Effector memory CD8-positive, alpha-beta T cell (primary cell): ENCODE measurements at regions not wholly inside any gene's neighbourhood (a gene's known extent, or its start where the extent isn't known, plus 50 kb on each side); places are given as distances from the start of the nearest gene placed in this dataset.

ENCODE experiments used
- ATAC-seq: fragments of 150-1000 bp; cut with Tn5 transposase; replicated peaks from 2 replicates; pipeline ENCODE4 v1.10.0; 2021; ENCODE audit warnings: mild to moderate bottlenecking, moderate library complexity
- DNase-seq, 3 experiments: peaks; one replicate each; pipeline ENCODE4 v3.0.0; 2021
- H3K27ac Mint-ChIP-seq, 2 donors: one replicate each; pipeline ENCODE4 v1.8.0; 2022; ENCODE audit warnings: mild to moderate bottlenecking in 2 of 2, mixed read lengths in 2 of 2, moderate library complexity in 2 of 2
- H3K27me3 Mint-ChIP-seq, 2 donors: one replicate each; pipeline ENCODE4 v1.8.0; 2022; ENCODE audit warnings: mixed read lengths in 2 of 2
- H3K36me3 Mint-ChIP-seq: one replicate; pipeline ENCODE4 v1.8.0; 2022; ENCODE audit warnings: mild to moderate bottlenecking, moderate library complexity, mixed read lengths; ENCODE audit not compliant: insufficient read depth
- H3K4me1 Mint-ChIP-seq, 2 donors: one replicate each; pipeline ENCODE4 v1.8.0; 2022; ENCODE audit warnings: low read depth in 2 of 2, mixed read lengths in 2 of 2
- H3K4me3 Mint-ChIP-seq, 2 donors: one replicate each; pipeline ENCODE4 v1.8.0; 2022; ENCODE audit warnings: mild to moderate bottlenecking in 2 of 2, mixed read lengths in 2 of 2, moderate library complexity in 2 of 2
- H3K9me3 Mint-ChIP-seq, 2 donors: one replicate each; pipeline ENCODE4 v1.8.0; 2022; ENCODE audit warnings: mixed read lengths in 2 of 2

DNA sequence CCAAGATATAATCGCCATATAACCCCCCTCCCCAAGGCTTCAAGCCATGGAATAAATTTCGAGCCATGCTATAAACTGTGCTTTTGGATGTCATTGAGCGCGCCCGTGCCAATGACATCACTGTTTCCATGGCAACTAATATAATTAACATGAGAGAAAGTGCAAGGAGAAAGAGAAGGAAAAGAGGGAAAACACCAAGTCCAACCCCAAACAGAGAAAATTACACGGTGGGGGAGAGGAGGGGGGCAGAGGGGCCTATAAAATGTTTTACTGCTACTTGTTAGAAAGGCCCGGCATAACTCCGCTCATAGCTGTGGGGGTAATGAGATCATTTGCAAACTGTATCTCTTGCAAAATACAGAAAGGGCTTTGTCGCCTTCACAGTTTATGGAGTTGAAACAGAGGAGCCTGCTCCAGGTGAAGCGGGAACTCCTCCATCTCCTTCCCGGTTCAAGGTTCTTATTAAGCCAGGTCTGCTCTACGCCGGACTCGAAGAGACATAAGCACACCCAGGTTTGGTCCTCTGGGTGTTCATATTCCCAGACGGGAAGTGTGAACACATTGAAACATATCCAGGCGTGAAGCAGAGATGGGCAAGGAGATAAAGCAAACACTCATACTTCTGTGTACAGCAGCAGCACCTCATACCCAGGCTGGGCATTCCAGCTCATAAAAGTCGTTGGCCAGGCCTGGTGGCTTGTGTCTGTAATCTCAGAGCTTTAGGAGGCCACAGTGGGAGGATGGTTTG lies 99.1 kb upstream of the MAP1LC3B2 start:
- H3K27me3 Mint-ChIP-seq = peaks cover 28 to 47% of the 10 kb centered on the region in 2 donors

DNA sequence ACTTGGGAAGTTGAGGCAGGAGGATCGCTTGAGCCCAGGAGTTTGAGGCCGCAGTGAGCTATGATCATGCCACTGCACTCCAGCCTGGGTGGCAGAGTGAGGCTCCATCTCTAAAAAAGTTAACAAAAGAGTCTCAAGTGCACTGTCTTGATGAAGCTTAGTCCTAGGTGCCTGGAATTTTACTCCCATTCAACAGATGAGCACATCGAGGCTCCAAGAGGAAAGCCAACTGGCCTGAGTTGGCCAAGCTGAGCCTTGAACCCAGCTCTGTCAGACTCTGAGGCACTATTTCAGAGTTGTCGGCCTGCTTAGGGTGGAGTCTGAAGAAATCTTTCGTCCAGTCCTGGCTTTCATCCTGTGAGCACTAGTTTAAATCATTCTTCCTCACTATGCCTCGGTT lies 98.1 kb upstream of the MAP1LC3B2 start:
- H3K4me1 Mint-ChIP-seq = no peaks in the 10 kb centered on the region
- no peak for ATAC-seq
- no peaks in the 10 kb centered on the region for H3K36me3 Mint-ChIP-seq
- no peak for DNase-seq
- no peak overlapping the region for H3K4me3 Mint-ChIP-seq
- peaks cover 28 to 42% of the 10 kb centered on the region in 2 donors for H3K27me3 Mint-ChIP-seq
- H3K27ac Mint-ChIP-seq = no peak overlapping the region
- H3K9me3 Mint-ChIP-seq = no peaks in the 10 kb centered on the region

More for the DNA sequence above, 99.1 kb upstream of the MAP1LC3B2 start:
- Mint-ChIP-seq H3K9me3 (no peaks in the 10 kb centered on the region), H3K27ac (no peak overlapping the region), H3K36me3 (no peaks in the 10 kb centered on the region), H3K4me3 (no peak overlapping the region), H3K4me1 (no peaks in the 10 kb centered on the region)
- no peak for ATAC-seq
- DNase-seq = no peak

GRCh38 chr12:116463366-116463765 lies 95.8 kb upstream of the MAP1LC3B2 start:
- ATAC-seq (no peak), DNase-seq (no peak)
- Mint-ChIP-seq H3K9me3 (no peaks in the 10 kb centered on the region), H3K4me3 (no peak overlapping the region), H3K4me1 (no peaks in the 10 kb centered on the region), H3K36me3 (no peaks in the 10 kb centered on the region), H3K27ac (no peak overlapping the region), H3K27me3 (peaks cover 10 to 20% of the 10 kb centered on the region in 2 donors)

DNA sequence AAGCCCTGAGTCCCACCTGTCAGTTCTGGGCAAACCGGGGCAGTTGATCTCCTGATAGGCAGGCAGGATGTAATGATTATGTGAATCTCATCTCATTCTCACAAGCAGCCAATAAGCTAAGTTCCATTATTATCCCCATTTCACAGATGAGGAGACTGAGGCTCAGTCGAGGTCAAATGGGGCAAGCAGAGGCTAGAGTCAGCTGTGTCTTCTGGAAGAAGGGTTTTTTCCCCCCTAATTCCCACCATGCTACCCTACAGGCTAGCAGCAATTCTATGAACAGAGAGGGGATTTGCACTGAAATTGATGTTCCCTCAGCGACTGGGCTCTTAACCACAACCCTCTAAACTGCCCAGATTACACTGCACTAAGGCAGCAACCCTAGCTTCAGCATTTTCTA lies 93.8 kb upstream of the MAP1LC3B2 start:
- H3K4me1 Mint-ChIP-seq = no peaks in the 10 kb centered on the region
- no peak for ATAC-seq
- H3K36me3 Mint-ChIP-seq = no peaks in the 10 kb centered on the region
- DNase-seq = no peak
- H3K27ac Mint-ChIP-seq = no peak overlapping the region
- peaks cover under 1 to 1% of the 10 kb centered on the region in 2 donors for H3K27me3 Mint-ChIP-seq
- H3K9me3 Mint-ChIP-seq = no peaks in the 10 kb centered on the region
- no peak overlapping the region for H3K4me3 Mint-ChIP-seq

GRCh38 chr12:116465856-116466255 lies 93.3 kb upstream of the MAP1LC3B2 start:
- DNase-seq (no peak), ATAC-seq (no peak)
- Mint-ChIP-seq H3K36me3 (no peaks in the 10 kb centered on the region), H3K27me3 (no peaks in the 10 kb centered on the region), H3K9me3 (no peaks in the 10 kb centered on the region), H3K27ac (no peak overlapping the region), H3K4me1 (no peaks in the 10 kb centered on the region), H3K4me3 (no peak overlapping the region)

GRCh38 chr12:116466536-116466935 lies 92.6 kb upstream of the MAP1LC3B2 start:
- Mint-ChIP-seq H3K4me1 (no peaks in the 10 kb centered on the region), H3K4me3 (no peak overlapping the region), H3K9me3 (no peaks in the 10 kb centered on the region), H3K36me3 (no peaks in the 10 kb centered on the region), H3K27ac (no peak overlapping the region), H3K27me3 (no peaks in the 10 kb centered on the region)
- DNase-seq = no peak
- ATAC-seq = no peak

GRCh38 chr12:116469344-116469743 lies 89.8 kb upstream of the MAP1LC3B2 start:
- Mint-ChIP-seq H3K27ac (no peak overlapping the region), H3K36me3 (no peaks in the 10 kb centered on the region), H3K4me1 (no peaks in the 10 kb centered on the region), H3K9me3 (no peaks in the 10 kb centered on the region), H3K27me3 (no peaks in the 10 kb centered on the region), H3K4me3 (no peak overlapping the region)
- no peak for ATAC-seq
- no peak for DNase-seq

- DNase-seq = no peak
- no peak overlapping the region for H3K27ac Mint-ChIP-seq
- no peaks in the 10 kb centered on the region for H3K4me1 Mint-ChIP-seq
- no peaks in the 10 kb centered on the region for H3K27me3 Mint-ChIP-seq
- no peaks in the 10 kb centered on the region for H3K9me3 Mint-ChIP-seq
- ATAC-seq = no peak
- no peak overlapping the region for H3K4me3 Mint-ChIP-seq
- H3K36me3 Mint-ChIP-seq = no peaks in the 10 kb centered on the region
Measured at GRCh38 chr12:116471544-116471943, 87.6 kb upstream of the MAP1LC3B2 start.

DNA sequence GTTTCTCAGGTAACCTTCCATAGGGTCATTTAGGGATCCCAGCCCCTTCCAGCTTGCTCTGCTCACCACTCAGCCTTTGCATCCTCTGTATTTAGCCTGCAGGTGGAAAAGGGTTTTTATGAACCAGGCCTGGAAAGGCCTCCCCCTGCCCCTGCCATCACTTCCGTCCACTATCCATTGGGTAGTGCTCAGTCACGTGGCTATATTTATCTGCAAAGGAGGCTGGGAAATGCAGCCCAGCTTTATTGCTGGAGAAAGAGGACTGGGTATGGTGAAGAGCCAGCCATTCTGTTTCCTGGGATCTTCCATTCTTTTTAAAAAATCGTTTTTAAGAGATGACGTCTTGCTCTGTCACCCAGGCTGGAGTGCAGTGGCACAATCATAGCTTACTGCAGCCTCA lies 87.0 kb upstream of the MAP1LC3B2 start:
- no peaks in the 10 kb centered on the region for H3K36me3 Mint-ChIP-seq
- ATAC-seq (no peak), DNase-seq (no peak)
- no peaks in the 10 kb centered on the region for H3K4me1 Mint-ChIP-seq
- no peak overlapping the region for H3K4me3 Mint-ChIP-seq
- no peak overlapping the region for H3K27ac Mint-ChIP-seq
- H3K9me3 Mint-ChIP-seq = no peaks in the 10 kb centered on the region
- H3K27me3 Mint-ChIP-seq = no peaks in the 10 kb centered on the region

- no peaks in the 10 kb centered on the region for H3K4me1 Mint-ChIP-seq
- no peaks in the 10 kb centered on the region for H3K9me3 Mint-ChIP-seq
- no peaks in the 10 kb centered on the region for H3K36me3 Mint-ChIP-seq
- peaks cover 3% of the 10 kb centered on the region in 2 donors for H3K27me3 Mint-ChIP-seq
- ATAC-seq = no peak
- no peak overlapping the region for H3K4me3 Mint-ChIP-seq
- DNase-seq = no peak
- H3K27ac Mint-ChIP-seq = no peak overlapping the region
Measured at GRCh38 chr12:116473416-116473815, 85.8 kb upstream of the MAP1LC3B2 start.

- Mint-ChIP-seq H3K4me1 (no peaks in the 10 kb centered on the region), H3K36me3 (no peaks in the 10 kb centered on the region), H3K27me3 (peaks cover 12% of the 10 kb centered on the region in 2 donors), H3K9me3 (no peaks in the 10 kb centered on the region), H3K4me3 (no peak overlapping the region), H3K27ac (no peak overlapping the region)
- no peak for ATAC-seq
- DNase-seq = no peak
Measured at GRCh38 chr12:116474331-116474730, 84.8 kb upstream of the MAP1LC3B2 start.

- H3K4me3 Mint-ChIP-seq = no peak overlapping the region
- peaks cover 0 to 1% of the 10 kb centered on the region in 2 donors for H3K4me1 Mint-ChIP-seq
- H3K27ac Mint-ChIP-seq = no peak overlapping the region
- DNase-seq (no peak), ATAC-seq (no peak)
- H3K36me3 Mint-ChIP-seq = no peaks in the 10 kb centered on the region
- no peaks in the 10 kb centered on the region for H3K9me3 Mint-ChIP-seq
- peaks cover 17 to 18% of the 10 kb centered on the region in 2 donors for H3K27me3 Mint-ChIP-seq
Measured at GRCh38 chr12:116474899-116475298, 84.3 kb upstream of the MAP1LC3B2 start.

GRCh38 chr12:116476227-116476822 lies 82.9 kb upstream of the MAP1LC3B2 start:
- H3K36me3 Mint-ChIP-seq = no peaks in the 10 kb centered on the region
- DNase-seq (no peak), ATAC-seq (no peak)
- H3K9me3 Mint-ChIP-seq = no peaks in the 10 kb centered on the region
- H3K4me1 Mint-ChIP-seq = peaks cover 0 to 5% of the 10 kb centered on the region in 2 donors
- H3K27ac Mint-ChIP-seq = no peak overlapping the region
- H3K27me3 Mint-ChIP-seq = peaks cover 18 to 32% of the 10 kb centered on the region in 2 donors
- no peak overlapping the region for H3K4me3 Mint-ChIP-seq

DNA sequence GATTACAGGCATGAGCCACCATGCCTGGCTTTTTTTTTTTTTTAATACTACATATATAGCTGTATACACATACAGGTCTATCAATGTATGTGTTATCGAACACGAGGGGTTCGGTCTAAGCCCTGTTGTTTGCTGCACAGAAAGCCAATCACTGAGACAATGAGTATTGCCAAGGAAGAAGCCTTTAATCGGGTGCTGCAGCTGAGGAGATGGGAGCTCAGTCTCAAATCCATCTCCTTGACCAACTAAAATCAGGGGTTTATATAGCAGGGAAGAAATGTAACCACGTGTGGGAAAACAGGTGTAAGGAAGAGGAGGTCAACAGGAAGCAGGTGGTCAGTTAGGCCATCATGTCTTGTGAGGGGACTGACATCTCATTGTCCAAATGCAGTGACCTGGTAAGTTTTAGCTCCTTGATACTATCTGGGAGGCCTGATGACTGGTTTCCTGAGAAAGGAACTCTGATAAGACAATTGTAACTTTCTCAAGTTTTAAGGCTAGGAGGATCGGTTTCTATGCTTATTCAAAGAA lies 80.9 kb upstream of the MAP1LC3B2 start:
- Mint-ChIP-seq H3K4me1 (peaks cover 0 to 5% of the 10 kb centered on the region in 2 donors), H3K27ac (no peak overlapping the region), H3K4me3 (no peak overlapping the region), H3K36me3 (peaks cover 2% of the 10 kb centered on the region), H3K9me3 (no peaks in the 10 kb centered on the region), H3K27me3 (peaks cover 18 to 41% of the 10 kb centered on the region in 2 donors)
- no peak for DNase-seq
- no peak for ATAC-seq
